ENCODE measurements at regions not wholly inside any gene's neighbourhood (a gene's known extent, or its start where the extent isn't known, plus 50 kb on each side); places are given as distances from the start of the nearest gene placed in this dataset.

DNA sequence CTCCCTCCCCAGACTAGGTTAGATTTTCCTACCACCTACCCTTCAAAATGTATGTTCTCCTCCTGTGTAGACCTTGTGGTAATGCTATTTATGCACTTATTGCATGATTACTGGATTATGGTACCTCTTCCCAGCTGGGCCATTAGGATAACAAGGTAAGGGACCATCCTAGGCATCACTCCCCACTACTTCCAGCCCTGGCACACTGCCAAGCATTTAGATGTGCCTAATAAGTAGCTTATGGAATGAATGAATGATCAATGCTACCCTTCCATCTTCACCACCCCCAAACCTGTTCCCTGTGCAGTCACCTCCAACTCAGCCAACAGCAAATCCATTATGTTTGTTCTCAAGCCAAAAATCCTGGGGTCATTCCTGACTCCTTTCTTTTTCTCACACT, 93.4 kb downstream of the C1QL2 start:
- Histone ChIP-seq H3K36me3 (no peaks in the 10 kb centered on the region), H3K27ac (replicated peaks in 1 of 4) (no peak overlapping the region), H3K4me1 (no peaks in the 10 kb centered on the region), H3K4me3 (no peak overlapping the region), H3K27me3 (peaks cover 0 to 8% (median 0%) of the 10 kb centered on the region in 4 donors), H3K9me3 (peaks cover 0 to 4% (median 1%) of the 10 kb centered on the region in 4 donors)
- TF ChIP-seq POLR2AphosphoS5 (IDR thresholded peaks at IDR 0.05) (no peak), EP300 (IDR thresholded peaks at IDR 0.05) (no peak), POLR2A (IDR thresholded peaks at IDR 0.05; ENCODE audit: low read depth) (no peak)
- TF ChIP-seq, protein P1, sequence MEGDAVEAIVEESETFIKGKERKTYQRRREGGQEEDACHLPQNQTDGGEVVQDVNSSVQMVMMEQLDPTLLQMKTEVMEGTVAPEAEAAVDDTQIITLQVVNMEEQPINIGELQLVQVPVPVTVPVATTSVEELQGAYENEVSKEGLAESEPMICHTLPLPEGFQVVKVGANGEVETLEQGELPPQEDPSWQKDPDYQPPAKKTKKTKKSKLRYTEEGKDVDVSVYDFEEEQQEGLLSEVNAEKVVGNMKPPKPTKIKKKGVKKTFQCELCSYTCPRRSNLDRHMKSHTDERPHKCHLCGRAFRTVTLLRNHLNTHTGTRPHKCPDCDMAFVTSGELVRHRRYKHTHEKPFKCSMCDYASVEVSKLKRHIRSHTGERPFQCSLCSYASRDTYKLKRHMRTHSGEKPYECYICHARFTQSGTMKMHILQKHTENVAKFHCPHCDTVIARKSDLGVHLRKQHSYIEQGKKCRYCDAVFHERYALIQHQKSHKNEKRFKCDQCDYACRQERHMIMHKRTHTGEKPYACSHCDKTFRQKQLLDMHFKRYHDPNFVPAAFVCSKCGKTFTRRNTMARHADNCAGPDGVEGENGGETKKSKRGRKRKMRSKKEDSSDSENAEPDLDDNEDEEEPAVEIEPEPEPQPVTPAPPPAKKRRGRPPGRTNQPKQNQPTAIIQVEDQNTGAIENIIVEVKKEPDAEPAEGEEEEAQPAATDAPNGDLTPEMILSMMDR (IDR thresholded peaks at IDR 0.05) = no peak
- DNase-seq (ENCODE audit: extremely low spot score) = no peak
- intact Hi-C loops (cut with DNase I) = no loop called here

DNA sequence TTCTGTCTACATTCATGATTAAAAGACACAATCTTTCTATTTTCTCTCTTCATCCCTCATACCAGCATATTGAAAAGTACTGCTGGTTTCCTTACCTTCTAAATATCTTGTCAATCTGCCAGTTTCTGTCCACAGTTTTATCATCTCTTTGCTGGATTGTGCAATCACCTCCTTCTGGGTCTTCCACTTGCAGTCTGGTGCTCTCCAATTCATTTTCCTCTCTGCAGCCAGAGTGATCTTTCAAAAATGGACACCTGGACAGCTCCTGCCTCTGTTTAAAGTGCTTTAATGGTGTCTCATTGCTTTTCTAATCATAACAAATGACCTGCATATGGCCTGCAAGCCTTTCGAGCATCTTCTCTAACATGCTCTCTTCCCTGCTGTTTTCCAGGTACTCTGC, 94.0 kb downstream of the C1QL2 start:
- no peak overlapping the region for H3K27ac ChIP-seq (replicated peaks in 1 of 4)
- intact Hi-C loops (cut with DNase I) = no loop called here
- DNase-seq (ENCODE audit: extremely low spot score) = no peak
- H3K36me3 ChIP-seq = no peaks in the 10 kb centered on the region
- peaks cover 0 to 4% (median 1%) of the 10 kb centered on the region in 4 donors for H3K9me3 ChIP-seq
- H3K27me3 ChIP-seq = peaks cover 0 to 9% (median 0%) of the 10 kb centered on the region in 4 donors
- 50% methylated on average over 1 of the region's 1 CpG for WGBS
- no peak overlapping the region for H3K4me3 ChIP-seq
- no peak for TF ChIP-seq POLR2A (IDR thresholded peaks at IDR 0.05; ENCODE audit: low read depth)
- TF ChIP-seq, protein P1 (IDR thresholded peaks at IDR 0.05) = no peak
- TF ChIP-seq POLR2AphosphoS5 (IDR thresholded peaks at IDR 0.05) = no peak
- TF ChIP-seq EP300 (IDR thresholded peaks at IDR 0.05) = no peak
- no peaks in the 10 kb centered on the region for H3K4me1 ChIP-seq

DNA sequence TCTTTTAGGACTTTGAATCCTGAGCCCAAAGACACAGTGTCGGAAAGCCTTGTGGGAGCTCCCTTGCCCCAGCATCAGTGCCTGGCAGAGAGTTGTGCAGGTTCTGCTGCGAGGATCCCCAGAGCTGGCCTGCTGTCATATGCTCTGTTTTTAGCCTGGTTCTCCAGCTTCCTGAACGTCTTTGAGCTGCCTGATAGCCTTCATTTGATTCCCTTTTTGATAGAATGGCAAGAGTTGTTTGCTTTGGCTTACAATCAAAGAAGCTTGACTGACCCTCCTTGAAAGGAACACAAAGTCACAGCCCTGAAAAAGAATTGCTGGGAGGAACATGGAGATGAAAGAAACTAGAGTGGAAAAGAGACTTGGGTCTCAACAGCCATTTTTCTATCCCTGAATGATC, 95.4 kb downstream of the C1QL2 start:
- TF ChIP-seq, protein P1 (IDR thresholded peaks at IDR 0.05) = no peak
- no peak for TF ChIP-seq POLR2AphosphoS5 (IDR thresholded peaks at IDR 0.05)
- no peak for TF ChIP-seq POLR2A (IDR thresholded peaks at IDR 0.05; ENCODE audit: low read depth)
- TF ChIP-seq EP300 (IDR thresholded peaks at IDR 0.05) = no peak
- WGBS = 56% methylated on average over 3 of the region's 3 CpGs
- no peak overlapping the region for H3K4me3 ChIP-seq
- intact Hi-C loops (cut with DNase I) = no loop called here
- DNase-seq (ENCODE audit: extremely low spot score) = no peak
- H3K27me3 ChIP-seq = peaks cover 0 to 16% (median 0%) of the 10 kb centered on the region in 4 donors
- no peaks in the 10 kb centered on the region for H3K4me1 ChIP-seq
- peaks cover 0 to 4% (median 1%) of the 10 kb centered on the region in 4 donors for H3K9me3 ChIP-seq
- no peak overlapping the region for H3K27ac ChIP-seq (replicated peaks in 1 of 4)
- H3K36me3 ChIP-seq = no peaks in the 10 kb centered on the region

DNA sequence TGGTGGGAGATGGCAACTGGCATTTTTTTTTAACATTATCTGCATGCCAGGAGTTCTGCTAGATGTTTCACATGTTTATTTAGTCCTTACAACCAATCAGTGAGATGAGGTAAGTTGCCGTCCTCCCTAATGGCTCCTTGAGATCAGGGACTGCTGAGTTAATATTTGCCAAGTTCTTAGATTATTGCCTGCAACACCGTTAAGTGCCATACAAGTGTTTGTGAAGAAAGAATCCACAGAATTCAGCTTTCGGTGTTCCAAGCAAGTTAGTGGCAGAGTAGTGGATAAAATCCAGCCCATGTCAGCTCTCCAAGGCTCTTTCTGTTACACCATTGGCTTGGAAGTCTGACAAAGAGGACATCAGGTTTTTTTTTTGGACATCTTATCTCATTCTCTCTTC, 95.9 kb downstream of the C1QL2 start:
- Histone ChIP-seq H3K27me3 (peaks cover 0 to 14% (median 0%) of the 10 kb centered on the region in 4 donors), H3K4me3 (no peak overlapping the region), H3K36me3 (no peaks in the 10 kb centered on the region), H3K27ac (replicated peaks in 1 of 4) (no peak overlapping the region), H3K9me3 (peaks cover 0 to 4% (median 1%) of the 10 kb centered on the region in 4 donors), H3K4me1 (no peaks in the 10 kb centered on the region)
- WGBS = 71% methylated on average over 3 of the region's 3 CpGs
- intact Hi-C loops (cut with DNase I) = no loop called here
- no peak for TF ChIP-seq EP300 (IDR thresholded peaks at IDR 0.05)
- no peak for TF ChIP-seq POLR2A (IDR thresholded peaks at IDR 0.05; ENCODE audit: low read depth)
- TF ChIP-seq, protein P1 (IDR thresholded peaks at IDR 0.05) = no peak
- TF ChIP-seq POLR2AphosphoS5 (IDR thresholded peaks at IDR 0.05) = no peak
- no peak for DNase-seq (ENCODE audit: extremely low spot score)

DNA sequence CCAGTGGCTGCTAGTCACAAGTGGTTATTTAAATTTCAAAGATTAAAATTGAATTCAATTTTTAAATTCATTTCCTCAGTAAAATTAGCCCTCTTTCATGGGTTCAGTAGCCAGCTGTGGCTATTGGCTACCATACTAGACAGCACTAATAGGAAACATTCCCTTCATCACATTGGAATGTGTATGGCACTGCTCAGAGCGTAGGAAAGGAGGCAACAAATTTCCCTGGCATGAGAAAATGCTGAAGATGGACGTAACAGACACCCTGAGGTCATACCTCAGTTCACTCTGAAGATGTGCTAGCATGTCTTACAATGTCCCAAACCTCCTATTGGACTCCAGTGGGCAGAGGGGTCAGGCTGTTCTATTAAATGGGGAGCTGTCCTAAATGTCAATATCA, 96.4 kb downstream of the C1QL2 start:
- Histone ChIP-seq H3K36me3 (no peaks in the 10 kb centered on the region), H3K4me3 (no peak overlapping the region), H3K27me3 (peaks cover 0 to 9% (median 0%) of the 10 kb centered on the region in 4 donors), H3K9me3 (peaks cover 0 to 4% (median 1%) of the 10 kb centered on the region in 4 donors), H3K4me1 (no peaks in the 10 kb centered on the region), H3K27ac (replicated peaks in 1 of 4) (no peak overlapping the region)
- TF ChIP-seq EP300 (IDR thresholded peaks at IDR 0.05) = no peak
- TF ChIP-seq, protein P1 (IDR thresholded peaks at IDR 0.05) = no peak
- TF ChIP-seq POLR2A (IDR thresholded peaks at IDR 0.05; ENCODE audit: low read depth) = no peak
- no peak for TF ChIP-seq POLR2AphosphoS5 (IDR thresholded peaks at IDR 0.05)
- DNase-seq (ENCODE audit: extremely low spot score) = no peak
- intact Hi-C loops (cut with DNase I) = no loop called here
- 47% methylated on average over 2 of the region's 2 CpGs for WGBS

All from esophagus muscularis mucosa (tissue), 4 donors.